Breast epithelium (tissue), 3 donors: ENCODE measurements at regions not wholly inside any gene's neighbourhood (a gene's known extent, or its start where the extent isn't known, plus 50 kb on each side); places are given as distances from the start of the nearest gene placed in this dataset.

Source experiments
- POLR2AphosphoS5 ChIP-seq, 3 donors: sonication (generic); formaldehyde crosslinking; IDR thresholded peaks; one replicate each; pipeline ENCODE4 v1.6.1; 2017; ENCODE audit warnings: antibody characterized with exemption in 3 of 3
- TF ChIP-seq, protein P1 (sequence below), 3 donors: fragments of 450-650 bp; IDR thresholded peaks; one replicate each; pipeline ENCODE4 v1.5.1; 2016 to 2017; ENCODE audit warnings: antibody characterized with exemption in 3 of 3, mild to moderate bottlenecking in 3 of 3, moderate library complexity in 3 of 3

DNA sequence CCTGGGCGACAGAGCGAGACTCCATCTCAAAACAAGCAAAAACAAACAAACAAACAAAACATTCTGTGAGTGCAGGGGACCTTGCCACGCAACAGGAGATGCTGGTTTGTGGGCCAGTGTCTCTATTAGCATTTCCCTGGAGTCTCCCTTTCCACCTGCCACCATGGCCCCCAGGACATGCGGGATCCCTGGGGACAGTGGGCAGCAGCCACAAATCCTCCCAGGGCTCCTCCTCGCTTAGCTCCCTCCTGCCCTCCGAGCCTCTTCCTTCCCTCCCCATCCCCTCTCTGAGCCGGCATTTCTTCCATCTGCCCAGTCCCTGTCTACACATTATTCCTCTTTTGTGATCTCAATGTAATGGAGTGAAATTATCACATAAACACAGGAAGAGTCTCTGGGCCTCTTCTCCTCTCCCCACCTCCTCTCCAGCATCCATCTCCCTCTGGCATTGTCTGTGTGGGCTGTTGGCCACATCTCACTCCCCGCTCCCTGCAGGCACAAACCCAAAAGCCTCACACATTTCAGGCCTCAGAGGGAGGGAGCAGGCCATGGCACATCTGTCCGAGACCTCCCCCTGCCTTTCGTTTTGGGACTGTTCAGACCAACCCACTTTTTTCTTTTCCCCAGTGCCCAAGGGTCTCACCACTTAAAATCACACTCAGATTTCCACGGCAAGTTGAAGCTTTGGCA is 144.3 kb downstream of the MIS18A start:
- TF ChIP-seq POLR2AphosphoS5 (IDR thresholded peaks at IDR 0.05): no peak
- TF ChIP-seq, protein P1, sequence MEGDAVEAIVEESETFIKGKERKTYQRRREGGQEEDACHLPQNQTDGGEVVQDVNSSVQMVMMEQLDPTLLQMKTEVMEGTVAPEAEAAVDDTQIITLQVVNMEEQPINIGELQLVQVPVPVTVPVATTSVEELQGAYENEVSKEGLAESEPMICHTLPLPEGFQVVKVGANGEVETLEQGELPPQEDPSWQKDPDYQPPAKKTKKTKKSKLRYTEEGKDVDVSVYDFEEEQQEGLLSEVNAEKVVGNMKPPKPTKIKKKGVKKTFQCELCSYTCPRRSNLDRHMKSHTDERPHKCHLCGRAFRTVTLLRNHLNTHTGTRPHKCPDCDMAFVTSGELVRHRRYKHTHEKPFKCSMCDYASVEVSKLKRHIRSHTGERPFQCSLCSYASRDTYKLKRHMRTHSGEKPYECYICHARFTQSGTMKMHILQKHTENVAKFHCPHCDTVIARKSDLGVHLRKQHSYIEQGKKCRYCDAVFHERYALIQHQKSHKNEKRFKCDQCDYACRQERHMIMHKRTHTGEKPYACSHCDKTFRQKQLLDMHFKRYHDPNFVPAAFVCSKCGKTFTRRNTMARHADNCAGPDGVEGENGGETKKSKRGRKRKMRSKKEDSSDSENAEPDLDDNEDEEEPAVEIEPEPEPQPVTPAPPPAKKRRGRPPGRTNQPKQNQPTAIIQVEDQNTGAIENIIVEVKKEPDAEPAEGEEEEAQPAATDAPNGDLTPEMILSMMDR (IDR thresholded peaks at IDR 0.05): no peak
